ENCODE measurements at regions not wholly inside any gene's neighbourhood (a gene's known extent, or its start where the extent isn't known, plus 50 kb on each side); places are given as distances from the start of the nearest gene placed in this dataset.

DNA sequence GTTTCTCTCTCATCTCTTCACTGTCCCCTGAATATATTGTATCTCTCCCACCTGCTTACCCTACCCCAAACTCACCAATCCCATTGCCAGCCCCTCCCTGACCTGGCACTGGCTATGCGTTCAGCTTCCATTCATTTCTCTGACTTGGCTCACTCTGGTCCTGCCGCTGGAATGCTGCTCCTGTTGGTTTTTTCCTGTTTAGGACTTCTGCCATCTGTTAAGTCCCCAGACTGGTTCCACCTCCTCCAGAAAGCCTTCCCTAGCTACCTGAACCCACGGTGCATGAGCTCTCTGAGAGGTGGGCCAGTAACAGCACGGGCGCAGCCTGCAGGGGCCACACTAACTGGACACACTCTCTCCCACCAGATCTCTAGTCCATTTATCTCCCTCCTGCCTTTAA is 80.2 kb downstream of the HIF1AN start:
- no peaks in the 10 kb centered on the region for H3K9me3 Mint-ChIP-seq (ENCODE audit: unreplicated experiment)
- H3K4me3 Mint-ChIP-seq (ENCODE audit: unreplicated experiment) = no peak overlapping the region
- no TSS peak for BruUV-seq (replicated peaks)
- peaks cover 98% of the 10 kb centered on the region for H3K27me3 Mint-ChIP-seq (ENCODE audit: insufficient read depth, unreplicated experiment)
- DNase-seq (ENCODE audit: unreplicated experiment) = no peak
- POLR2A ChIA-PET = no interaction called here
- no peak overlapping the region for H3K27ac Mint-ChIP-seq (ENCODE audit: low read depth, unreplicated experiment)
- TF ChIP-seq, protein P1, sequence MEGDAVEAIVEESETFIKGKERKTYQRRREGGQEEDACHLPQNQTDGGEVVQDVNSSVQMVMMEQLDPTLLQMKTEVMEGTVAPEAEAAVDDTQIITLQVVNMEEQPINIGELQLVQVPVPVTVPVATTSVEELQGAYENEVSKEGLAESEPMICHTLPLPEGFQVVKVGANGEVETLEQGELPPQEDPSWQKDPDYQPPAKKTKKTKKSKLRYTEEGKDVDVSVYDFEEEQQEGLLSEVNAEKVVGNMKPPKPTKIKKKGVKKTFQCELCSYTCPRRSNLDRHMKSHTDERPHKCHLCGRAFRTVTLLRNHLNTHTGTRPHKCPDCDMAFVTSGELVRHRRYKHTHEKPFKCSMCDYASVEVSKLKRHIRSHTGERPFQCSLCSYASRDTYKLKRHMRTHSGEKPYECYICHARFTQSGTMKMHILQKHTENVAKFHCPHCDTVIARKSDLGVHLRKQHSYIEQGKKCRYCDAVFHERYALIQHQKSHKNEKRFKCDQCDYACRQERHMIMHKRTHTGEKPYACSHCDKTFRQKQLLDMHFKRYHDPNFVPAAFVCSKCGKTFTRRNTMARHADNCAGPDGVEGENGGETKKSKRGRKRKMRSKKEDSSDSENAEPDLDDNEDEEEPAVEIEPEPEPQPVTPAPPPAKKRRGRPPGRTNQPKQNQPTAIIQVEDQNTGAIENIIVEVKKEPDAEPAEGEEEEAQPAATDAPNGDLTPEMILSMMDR (IDR thresholded peaks at IDR 0.05; ENCODE audit: unreplicated experiment) = no peak
- CTCF ChIA-PET = interaction anchor here (0.7 kb wide), 1 partner anchor 33 kb away, joined by 4 read pairs; no protein-coding TSS in a partner anchor
- H3K4me1 Mint-ChIP-seq (ENCODE audit: insufficient read depth, unreplicated experiment) = no peaks in the 10 kb centered on the region
- intact Hi-C loops (cut with micrococcal nuclease) = no loop called here
- H3K36me3 Mint-ChIP-seq (ENCODE audit: insufficient read depth, unreplicated experiment) = peaks cover 4% of the 10 kb centered on the region

- CTCF ChIA-PET = no interaction called here
- Mint-ChIP-seq H3K4me3 (ENCODE audit: unreplicated experiment) (no peak overlapping the region), H3K27me3 (ENCODE audit: insufficient read depth, unreplicated experiment) (peaks cover 95% of the 10 kb centered on the region)
Observed at GRCh38 chr10:100618091-100618615, 82.4 kb downstream of the HIF1AN start.

DNA sequence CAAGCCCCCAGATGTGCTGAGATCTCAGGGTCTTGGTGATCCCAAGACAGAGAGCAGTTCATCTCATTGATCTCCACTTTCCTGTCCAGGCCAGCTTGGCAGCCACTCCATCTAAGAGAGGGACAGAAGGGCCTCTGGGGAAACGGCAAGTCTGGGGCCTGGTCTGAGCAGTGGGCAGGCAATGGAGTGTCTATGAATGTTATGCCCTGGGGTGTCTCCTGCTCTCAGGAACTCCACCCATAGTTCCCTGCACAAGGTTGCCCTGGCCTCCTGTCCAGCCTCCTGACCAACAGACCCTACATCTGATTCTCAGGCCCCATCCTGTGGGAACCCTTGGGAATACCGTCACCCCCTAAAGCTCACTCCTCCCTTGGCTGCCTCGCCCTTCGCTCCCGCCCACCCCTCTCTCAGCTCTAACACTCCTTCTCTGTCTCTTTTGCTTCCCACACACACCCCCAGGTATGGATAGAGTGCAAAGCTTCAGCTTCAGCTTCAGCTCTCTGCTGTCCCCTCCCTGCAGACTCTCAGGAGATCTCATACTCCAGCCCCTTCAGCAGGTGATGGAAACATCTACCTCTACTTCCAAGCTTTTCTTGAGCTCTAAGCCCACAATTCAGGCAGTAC is 83.0 kb downstream of the HIF1AN start:
- no peaks in the 10 kb centered on the region for H3K4me1 Mint-ChIP-seq (ENCODE audit: insufficient read depth, unreplicated experiment)
- H3K36me3 Mint-ChIP-seq (ENCODE audit: insufficient read depth, unreplicated experiment) = peaks cover 4% of the 10 kb centered on the region
- no TSS peak for BruUV-seq (replicated peaks)
- intact Hi-C loops (cut with micrococcal nuclease) = no loop called here
- DNase-seq (ENCODE audit: unreplicated experiment) = no peak
- H3K4me3 Mint-ChIP-seq (ENCODE audit: unreplicated experiment) = no peak overlapping the region
- H3K9me3 Mint-ChIP-seq (ENCODE audit: unreplicated experiment) = no peaks in the 10 kb centered on the region
- CTCF ChIA-PET = interaction anchor here (0.6 kb wide), 1 partner anchor 260 kb away, joined by 3 read pairs; no protein-coding TSS in a partner anchor
- peaks cover 95% of the 10 kb centered on the region for H3K27me3 Mint-ChIP-seq (ENCODE audit: insufficient read depth, unreplicated experiment)
- TF ChIP-seq, protein P1 (IDR thresholded peaks at IDR 0.05; ENCODE audit: unreplicated experiment) = no peak
- POLR2A ChIA-PET = interaction anchor here (0.7 kb wide), 1 partner anchor 56 kb away, joined by 4 read pairs; no protein-coding TSS in a partner anchor
- no peak overlapping the region for H3K27ac Mint-ChIP-seq (ENCODE audit: low read depth, unreplicated experiment)

More at GRCh38 chr10:100618091-100618615, 82.4 kb downstream of the HIF1AN start:
- TF ChIP-seq, protein P1 (IDR thresholded peaks at IDR 0.05; ENCODE audit: unreplicated experiment) = no peak
- intact Hi-C loops (cut with micrococcal nuclease) = no loop called here
- Mint-ChIP-seq H3K36me3 (ENCODE audit: insufficient read depth, unreplicated experiment) (peaks cover 4% of the 10 kb centered on the region), H3K27ac (ENCODE audit: low read depth, unreplicated experiment) (no peak overlapping the region), H3K9me3 (ENCODE audit: unreplicated experiment) (no peaks in the 10 kb centered on the region), H3K4me1 (ENCODE audit: insufficient read depth, unreplicated experiment) (no peaks in the 10 kb centered on the region)
- BruUV-seq (replicated peaks) = no TSS peak
- POLR2A ChIA-PET = interaction anchor here (0.7 kb wide), 1 partner anchor 12 kb away, joined by 3 read pairs; no protein-coding TSS in a partner anchor
- DNase-seq (ENCODE audit: unreplicated experiment) = no peak

- Mint-ChIP-seq H3K36me3 (ENCODE audit: insufficient read depth, unreplicated experiment) (no peaks in the 10 kb centered on the region), H3K4me1 (ENCODE audit: insufficient read depth, unreplicated experiment) (no peaks in the 10 kb centered on the region), H3K9me3 (ENCODE audit: unreplicated experiment) (no peaks in the 10 kb centered on the region), H3K27me3 (ENCODE audit: insufficient read depth, unreplicated experiment) (peaks cover 82% of the 10 kb centered on the region), H3K4me3 (ENCODE audit: unreplicated experiment) (no peak overlapping the region), H3K27ac (ENCODE audit: low read depth, unreplicated experiment) (no peak overlapping the region)
- intact Hi-C loops (cut with micrococcal nuclease) = no loop called here
- TF ChIP-seq, protein P1 (IDR thresholded peaks at IDR 0.05; ENCODE audit: unreplicated experiment) = no peak
- CTCF ChIA-PET = interaction anchor here (0.6 kb wide), 1 partner anchor 186 kb away, joined by 4 read pairs; no protein-coding TSS in a partner anchor
- no peak for DNase-seq (ENCODE audit: unreplicated experiment)
- no TSS peak for BruUV-seq (replicated peaks)
- POLR2A ChIA-PET = no interaction called here
Observed at GRCh38 chr10:100620087-100620835, 84.5 kb downstream of the HIF1AN start.

All from MCF 10A (cell line).